ENCODE measurements at regions not wholly inside any gene's neighbourhood (a gene's known extent, or its start where the extent isn't known, plus 50 kb on each side); places are given as distances from the start of the nearest gene placed in this dataset.

DNA sequence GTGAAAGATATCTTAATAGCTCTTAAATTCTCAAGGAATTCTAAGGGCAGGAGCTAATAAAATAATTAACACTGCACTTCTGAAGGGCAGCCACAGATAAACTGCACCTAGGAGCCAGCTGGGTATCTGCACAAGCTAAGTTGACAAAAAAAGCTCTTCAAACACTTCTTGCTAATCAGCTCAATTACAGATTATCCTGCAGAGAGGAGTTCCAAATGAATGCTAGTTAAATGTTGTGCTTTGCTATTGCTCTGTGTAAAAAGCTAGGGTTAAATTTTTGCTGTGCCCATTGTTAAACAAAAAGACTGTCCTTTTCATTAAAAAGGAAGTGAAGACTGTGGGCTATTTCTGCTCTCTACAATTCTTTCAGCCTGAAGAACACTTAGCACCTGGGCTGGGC lies 158.5 kb upstream of the SHISA6 start:
- DNase-seq (ENCODE audit: low spot score) = no peak
- no peak for FAIRE-seq

DNA sequence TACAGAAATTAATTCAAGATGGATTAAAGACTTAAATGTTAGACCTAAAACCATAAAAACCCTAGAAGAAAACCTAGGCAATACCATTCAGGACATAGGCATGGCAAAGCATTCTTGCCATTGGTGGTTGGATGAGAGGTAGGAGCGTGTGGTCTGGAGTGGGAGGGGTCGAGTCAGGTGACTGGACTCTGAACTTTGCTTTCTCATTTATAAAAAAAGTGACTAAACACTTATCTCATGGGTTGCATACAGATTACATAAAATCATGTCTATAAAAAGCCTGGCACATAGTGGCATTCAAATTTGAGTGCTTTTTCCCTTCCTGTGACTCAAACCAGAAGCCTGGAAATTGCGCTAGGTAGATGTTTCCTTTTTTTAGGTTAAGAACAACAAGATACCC lies 159.7 kb upstream of the SHISA6 start:
- DNase-seq (ENCODE audit: low spot score) = no peak
- no peak for FAIRE-seq

DNA sequence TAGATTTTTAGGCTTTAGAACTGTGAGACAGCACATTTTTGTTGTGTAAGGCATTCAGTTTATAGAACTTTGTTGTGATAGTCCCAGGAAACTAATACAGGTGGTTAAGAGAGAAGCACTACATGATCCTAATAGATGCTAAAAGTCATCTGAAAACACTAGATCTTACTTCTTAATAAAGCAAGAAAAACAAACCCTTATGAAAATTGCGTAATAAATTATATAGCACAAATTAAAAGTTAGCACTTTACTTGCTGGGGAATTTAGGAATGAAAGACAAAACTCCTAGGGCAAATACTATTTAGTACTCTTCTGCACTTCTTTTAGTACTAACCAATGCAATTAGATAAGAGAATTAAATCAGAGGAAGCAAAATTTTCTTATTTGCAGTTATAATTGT lies 163.3 kb upstream of the SHISA6 start:
- no peak for FAIRE-seq

DNA sequence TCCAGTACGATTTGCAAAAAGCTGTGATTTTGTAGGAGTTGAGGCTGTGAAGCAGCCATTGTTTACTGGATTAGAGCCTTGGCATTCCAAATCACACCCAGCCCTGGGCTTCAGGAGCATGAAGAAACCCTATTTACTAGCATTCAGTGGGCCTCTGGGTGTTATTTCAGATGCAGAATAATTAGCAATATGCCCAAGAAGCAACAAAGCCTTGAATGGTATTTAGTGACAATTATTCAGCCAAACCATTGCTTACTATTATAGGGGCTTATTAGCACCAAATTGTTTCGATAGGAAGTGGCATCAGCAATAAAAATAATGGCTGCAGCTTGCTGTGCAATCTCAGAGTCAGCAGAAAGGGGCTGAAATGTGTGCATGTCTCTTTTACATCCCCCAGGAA lies 166.6 kb upstream of the SHISA6 start:
- DNase-seq (ENCODE audit: low spot score) (no peak), FAIRE-seq (no peak)

More for the DNA sequence above, 163.3 kb upstream of the SHISA6 start:
- DNase-seq (ENCODE audit: low spot score) = no peak

DNA sequence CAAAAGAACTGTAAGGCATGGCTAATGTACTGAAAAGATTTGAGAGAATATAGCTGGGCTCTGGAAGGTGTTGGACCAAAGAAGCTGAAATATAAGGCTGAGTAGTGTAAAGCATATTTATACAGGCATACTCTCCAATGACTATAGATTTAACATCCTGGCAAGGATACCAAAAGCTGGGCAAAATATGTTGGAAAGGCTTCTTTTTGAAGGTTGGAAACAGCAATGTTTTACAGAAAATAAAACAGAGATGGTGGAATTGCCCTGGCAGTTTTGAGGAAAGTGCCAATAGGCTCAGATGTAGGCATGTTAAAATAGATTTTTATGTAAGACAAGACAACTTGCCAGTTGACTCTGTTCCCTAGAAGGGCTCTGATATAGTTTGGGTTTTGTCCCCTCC lies 184.1 kb upstream of the SHISA6 start:
- no peak for FAIRE-seq

DNA sequence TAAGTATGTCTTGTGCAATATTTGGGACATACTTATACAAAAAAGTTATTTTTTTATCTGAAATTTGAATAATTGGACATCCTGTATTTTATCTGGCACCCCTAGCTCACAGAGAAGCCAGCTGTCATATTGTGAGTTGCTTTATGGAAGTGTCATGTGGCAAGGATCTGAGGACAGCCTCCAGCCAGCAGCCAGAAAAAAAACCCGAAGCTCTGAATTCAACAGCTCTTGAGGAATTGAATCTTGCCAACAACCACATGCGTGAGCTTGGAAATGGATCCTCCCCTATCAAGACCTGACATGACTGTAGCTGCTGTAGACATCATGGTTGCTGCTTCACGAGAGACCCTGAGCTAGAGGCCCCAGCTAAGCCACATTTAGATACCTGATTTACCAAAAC lies 187.2 kb upstream of the SHISA6 start:
- FAIRE-seq (no peak), DNase-seq (ENCODE audit: low spot score) (no peak)

More for the DNA sequence above, 184.1 kb upstream of the SHISA6 start:
- no peak for DNase-seq (ENCODE audit: low spot score)

DNA sequence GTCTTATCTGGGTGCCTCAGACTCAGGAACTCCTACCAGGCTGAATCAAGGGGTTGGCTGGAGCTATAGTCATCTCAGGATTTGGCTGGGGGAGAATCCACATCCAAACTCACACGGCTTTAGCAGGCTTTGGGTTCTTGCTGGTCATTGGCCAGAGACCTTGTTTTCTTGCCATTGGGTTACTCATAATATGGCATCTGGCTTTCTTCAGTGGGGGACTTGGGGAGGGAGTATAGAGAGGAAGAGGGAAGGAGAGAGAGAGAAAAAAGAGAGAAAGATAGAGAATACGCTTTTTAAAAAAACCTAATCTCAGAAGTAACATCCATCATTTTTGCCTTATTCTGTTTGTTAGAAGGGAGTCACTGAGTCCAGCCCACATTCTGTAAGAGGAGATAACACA lies 191.5 kb upstream of the SHISA6 start:
- DNase-seq (ENCODE audit: low spot score) (no peak), FAIRE-seq (no peak)

DNA sequence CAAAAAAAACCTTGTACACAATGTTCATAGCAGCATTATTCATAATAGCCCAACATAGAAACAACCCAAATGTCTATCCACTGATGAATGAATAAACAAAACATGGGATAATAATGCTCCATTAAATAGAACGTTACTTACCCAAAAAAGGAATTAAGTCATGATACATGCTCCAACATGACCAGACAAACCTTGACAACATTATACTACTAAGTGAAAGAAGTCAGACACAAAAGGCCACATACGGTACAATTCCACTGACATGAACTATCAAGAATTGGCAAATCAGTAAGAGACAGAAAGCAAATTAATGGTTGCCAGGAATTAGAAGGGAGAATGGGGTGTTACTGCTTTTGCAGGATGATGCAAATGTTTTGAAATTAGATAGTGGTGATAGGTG lies 193.8 kb upstream of the SHISA6 start:
- no peak for FAIRE-seq

DNA sequence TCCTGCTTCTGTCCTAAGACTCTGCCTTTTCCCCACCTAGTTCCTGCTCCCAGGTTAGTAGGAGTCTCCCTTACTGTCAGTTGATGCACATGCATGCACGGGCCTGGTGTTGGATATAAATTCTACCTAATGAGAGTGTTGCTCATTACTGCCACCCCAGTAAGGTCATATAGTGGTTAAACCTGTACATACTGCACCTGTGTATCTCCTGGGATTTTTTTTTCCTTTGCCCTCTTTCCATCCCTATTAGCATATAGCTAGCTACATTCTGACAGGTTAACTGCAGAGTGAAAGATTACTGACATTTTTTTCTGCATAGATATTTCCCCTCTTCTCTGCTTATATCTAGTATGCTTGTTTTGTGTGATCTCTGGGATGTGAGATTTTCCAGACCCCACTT lies 201.5 kb upstream of the PIRT start:
- no peak for DNase-seq (ENCODE audit: low spot score)
- no peak for FAIRE-seq

More for the DNA sequence above, 193.8 kb upstream of the SHISA6 start:
- no peak for DNase-seq (ENCODE audit: low spot score)

DNA sequence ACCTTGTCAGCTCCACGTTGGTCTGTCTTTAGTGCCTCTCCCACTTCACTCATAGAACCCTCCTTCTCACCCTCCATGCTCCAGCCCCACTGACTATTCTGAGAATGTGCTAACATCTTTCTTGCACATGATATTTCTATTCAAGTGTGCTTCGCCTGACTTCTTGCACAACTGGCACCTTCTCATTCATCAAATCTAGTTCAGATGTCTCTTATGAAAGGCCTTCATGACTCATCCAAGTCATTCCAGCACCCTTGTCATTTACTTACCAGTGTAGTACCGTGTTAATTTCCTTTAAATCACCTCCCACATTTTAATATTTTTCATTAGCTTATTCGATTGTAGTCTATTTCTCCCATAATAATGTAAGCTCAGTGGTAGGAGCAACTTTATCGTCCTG lies 197.8 kb upstream of the PIRT start:
- DNase-seq (ENCODE audit: low spot score) (no peak), FAIRE-seq (no peak)

DNA sequence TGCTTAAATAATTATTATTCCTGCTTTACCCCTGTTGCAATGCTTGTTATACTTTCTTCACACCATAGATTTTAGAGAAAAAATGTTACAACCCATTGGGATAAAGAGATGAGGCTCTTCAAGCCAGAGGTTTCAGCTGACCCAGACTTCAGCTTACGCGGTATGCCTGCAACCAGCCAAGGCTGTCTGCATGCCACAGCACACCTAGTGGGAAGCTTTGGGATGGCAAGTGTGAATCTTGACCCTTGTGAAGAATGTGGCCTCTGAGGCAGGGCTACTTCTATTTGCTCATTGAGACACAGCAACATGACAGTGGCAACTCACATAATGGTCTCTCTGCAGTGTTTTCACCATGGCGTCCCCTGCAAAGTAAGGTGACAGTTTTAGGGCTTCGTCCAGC lies 193.9 kb upstream of the PIRT start:
- no peak for FAIRE-seq

DNA sequence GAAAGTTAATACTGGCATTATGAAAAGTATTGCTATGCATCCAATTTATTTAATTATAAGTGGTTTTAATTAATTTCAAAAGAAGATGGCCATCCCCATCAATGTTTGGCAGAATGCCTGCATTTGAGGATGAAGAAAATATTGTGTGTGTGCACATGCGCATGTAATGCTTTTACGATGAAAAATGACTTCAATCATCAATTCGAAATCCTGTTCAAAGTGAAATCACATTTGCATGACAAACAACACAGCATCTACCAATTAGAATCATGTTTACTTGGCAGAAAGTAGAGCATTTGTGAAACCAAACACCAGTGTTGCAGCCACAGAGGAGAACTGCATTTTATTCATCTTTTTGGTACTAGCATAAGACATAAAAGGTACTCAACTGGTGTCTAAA lies 191.9 kb upstream of the PIRT start:
- FAIRE-seq (no peak), DNase-seq (ENCODE audit: low spot score) (no peak)

More for the DNA sequence above, 193.9 kb upstream of the PIRT start:
- DNase-seq (ENCODE audit: low spot score) = no peak

DNA sequence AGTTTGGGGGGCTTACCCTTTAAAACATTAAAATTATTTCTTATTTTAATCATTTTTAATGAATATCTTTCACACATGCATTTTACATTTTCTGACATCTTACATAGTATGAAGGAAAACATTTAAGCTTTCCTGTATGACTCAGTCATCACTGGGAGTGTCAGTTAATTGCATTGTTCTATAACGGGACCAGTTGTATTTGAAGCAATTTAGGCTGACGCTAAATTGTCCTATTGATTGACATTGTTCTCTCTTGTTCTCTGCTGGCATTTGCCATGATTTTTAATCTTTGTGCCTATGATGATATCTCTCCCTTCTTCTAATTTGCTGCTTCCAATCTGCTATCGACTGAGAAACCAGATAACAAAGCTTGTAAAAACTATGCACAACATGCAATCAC lies 190.5 kb upstream of the PIRT start:
- DNase-seq (ENCODE audit: low spot score) (no peak), FAIRE-seq (no peak)

DNA sequence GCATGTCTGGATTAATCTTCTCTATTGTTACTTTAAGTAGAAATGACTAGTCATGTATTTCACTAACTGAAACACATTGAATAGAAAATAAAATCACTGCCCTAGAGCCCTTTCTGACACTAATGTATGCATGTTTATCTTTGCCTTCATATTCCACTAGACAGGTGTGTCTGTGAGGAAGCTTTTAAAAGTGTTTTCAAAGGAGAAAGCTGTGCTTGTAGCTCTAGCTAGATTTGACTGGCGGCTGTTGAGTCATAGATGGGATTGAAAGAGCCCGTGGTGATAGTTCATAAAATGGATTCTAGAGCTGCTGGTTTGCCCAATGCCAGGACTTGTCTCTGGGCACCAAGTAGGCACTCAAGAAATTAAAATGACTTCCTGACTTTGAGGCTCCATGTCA lies 189.0 kb upstream of the PIRT start:
- FAIRE-seq (no peak), DNase-seq (ENCODE audit: low spot score) (no peak)

DNA sequence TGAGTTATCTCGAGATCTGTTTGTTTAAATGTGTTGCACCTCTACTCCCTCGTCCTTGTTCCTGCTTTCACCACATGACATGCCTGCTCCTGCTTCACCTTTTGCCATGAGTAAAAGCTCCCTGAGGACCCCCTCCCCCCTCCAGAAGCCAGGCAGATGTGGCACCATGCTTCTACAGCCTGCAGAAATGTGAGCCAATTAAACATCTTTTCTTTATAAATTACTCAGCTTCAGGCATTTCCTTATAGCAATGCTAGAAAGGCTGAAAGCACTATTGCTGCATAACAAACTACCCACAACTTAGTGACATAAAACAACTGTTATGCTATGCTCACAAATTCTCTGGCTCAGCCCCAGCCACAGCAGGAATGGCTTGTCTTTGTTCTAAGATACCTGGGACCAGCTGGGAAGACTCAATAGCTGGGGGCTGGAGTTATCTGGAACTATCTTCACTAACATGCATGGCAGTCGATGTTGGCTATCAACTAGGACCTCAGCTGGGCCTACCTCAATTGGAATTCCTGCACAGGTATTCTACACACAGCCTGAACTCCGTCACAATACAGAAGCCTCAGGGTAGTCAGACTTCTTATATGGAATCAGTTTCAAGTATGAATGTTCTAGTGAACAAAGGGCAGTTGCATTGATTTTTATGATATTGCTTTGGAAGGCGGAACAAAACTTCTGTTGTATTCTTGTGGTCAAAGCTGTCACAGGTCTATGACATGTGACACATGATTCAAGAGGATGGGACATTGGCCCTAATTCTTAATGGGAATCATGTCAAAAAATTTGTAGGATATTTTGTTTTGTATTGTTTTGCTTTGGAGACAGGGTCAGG lies 186.0 kb upstream of the PIRT start:
- DNase-seq (ENCODE audit: low spot score) (no peak), FAIRE-seq (no peak)

DNA sequence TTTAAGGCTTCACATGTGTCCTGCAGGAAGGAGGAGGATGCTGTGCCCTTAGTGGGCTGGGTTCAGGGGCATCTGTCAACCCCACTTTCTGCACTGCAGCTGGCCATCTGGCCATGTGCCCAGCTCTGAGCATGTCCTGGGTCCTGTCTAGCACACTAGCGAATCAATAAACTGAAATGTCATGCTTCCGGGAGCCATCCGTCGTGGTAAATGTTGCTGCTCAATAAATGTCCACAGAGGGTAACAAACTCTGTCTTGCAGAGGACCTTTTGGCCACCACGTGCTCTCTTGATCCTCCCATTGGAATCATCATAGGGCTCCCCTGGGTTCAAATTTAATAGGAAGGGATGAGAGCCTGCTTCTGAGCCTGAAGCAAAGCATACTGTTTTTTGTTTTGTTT lies 168.6 kb upstream of the PIRT start:
- no peak for FAIRE-seq
- DNase-seq (ENCODE audit: low spot score) = no peak

DNA sequence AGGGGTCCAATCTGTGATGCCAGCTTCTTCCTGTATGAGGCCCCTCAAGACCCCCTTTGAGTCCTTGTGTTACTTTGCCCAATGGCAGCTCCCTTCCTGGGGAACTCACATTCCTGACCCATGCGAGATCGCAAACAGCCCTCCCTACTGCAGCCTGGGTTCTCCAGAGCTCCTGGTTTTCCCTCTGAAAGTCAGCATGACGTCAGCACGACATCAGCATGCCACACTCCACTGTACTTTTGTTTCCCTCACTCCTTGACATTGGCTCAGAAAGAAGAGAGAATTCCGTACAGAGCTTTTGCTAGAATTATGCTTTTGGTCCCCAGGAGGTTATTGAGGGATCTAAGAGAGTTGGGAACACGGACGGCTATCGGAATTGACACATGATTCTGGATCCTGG lies 168.1 kb upstream of the PIRT start:
- no peak for DNase-seq (ENCODE audit: low spot score)
- no peak for FAIRE-seq

DNA sequence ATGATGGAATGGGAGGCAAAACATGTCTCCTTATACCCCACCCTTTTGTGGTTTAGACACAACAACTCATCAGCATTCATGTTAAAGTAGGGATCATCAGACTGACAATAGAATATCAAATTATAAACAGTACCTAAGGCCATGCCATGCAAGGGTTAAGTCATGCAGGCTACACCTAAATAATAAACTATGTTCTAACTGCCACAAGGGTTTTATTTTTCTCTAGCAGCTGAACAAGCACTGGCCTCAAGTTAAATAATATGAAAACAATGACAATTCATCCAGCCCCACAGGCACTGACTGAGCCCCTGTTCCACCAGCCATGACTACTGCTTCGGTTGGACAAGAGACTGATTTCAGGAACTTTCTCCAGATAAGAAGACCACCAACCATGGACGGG lies 164.5 kb upstream of the PIRT start:
- DNase-seq (ENCODE audit: low spot score) = no peak
- FAIRE-seq = no peak

DNA sequence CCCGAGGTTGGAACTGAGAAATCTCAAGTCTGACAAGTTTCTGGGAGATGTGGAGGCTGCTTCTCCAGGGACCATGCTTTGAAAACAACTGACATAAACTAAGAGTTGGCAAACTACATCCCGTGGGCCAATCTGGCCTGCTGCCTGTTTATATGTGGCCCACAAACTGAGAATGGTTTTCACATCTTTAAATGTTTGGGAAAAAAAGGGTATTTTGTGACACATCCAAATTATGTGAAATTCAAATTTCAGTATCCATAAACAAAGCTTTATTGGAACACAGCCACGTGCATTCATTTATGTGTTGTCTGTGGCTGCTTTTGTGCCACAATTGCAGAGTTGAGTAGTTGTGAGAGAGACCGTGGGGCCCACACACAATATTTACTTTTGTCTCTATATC lies 163.8 kb upstream of the PIRT start:
- DNase-seq (ENCODE audit: low spot score) (no peak), FAIRE-seq (no peak)

DNA sequence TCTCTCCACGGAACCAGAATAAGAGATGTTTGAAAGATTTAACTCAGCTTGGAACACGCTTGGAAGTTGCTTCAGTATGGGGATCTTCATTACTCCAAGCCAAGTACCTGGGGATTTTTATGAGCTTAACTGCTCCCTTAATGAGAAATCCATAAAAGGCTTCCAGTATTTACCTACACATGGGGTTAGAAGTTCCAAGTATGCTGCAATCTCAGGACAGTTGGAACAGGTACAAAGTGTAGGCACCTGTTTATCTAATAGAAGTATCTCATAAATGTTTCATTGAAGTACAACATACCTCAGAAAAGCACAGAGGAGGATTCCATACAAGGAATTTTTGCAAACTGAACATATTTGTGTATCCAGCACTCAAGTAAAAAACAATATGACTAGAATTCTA lies 161.6 kb upstream of the PIRT start:
- no peak for FAIRE-seq
- DNase-seq (ENCODE audit: low spot score) = no peak

DNA sequence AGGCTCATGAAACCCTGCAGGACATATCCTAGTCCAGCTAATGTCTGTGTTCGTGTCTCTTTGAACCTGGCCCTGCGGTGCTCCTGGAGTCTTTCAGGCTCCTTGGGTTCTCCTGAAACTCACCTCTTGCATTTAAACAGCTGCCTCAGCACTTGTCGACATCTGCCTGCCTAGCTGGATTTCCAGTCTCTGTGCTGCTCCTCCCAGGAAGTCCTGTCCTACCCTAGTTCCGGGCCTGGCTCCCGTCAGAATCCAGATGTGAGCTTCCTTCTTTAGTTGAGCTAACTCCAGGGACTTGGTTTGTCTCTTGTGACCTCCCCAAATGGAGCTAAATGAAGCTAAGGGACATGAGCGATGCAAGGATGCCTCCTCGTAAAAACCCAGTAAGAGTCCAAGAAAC lies 155.2 kb upstream of the PIRT start:
- DNase-seq (ENCODE audit: low spot score) (no peak), FAIRE-seq (no peak)

DNA sequence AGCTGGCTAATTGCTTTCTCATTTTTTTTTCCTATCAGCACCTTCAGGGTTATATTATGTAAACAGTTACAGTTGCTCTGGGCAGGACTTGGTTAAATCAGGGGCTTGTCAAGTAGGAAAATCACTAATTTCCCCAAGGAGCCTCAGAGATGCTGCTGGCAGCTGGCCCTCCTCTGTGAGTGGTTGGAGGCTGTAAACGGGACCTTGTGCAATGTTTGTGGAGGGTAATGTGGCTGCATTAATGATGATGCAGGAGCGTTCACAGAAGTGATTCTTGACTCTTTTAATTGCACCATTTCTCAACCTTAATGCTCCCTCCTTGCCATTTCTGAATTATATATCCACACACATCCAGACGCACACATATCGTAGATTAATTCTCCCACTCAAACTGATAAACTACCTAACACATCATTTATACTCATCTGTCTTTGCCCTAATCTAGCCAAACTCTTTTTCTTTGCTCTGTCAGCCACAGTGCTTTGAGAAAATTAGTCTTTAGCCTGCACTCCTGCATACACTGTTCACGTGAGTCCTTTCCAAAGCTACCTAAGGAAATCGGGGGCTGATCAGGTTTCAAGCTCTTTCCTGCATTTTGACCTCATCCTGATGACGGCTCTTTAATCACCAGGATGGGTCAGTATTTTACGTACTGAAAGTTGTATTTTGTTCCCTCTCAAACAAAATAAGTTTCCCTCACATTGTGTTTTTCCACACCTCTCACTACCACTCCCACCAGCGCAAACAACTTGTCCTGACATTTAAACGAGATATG lies 154.4 kb upstream of the PIRT start:
- DNase-seq (ENCODE audit: low spot score) = no peak
- no peak for FAIRE-seq

DNA sequence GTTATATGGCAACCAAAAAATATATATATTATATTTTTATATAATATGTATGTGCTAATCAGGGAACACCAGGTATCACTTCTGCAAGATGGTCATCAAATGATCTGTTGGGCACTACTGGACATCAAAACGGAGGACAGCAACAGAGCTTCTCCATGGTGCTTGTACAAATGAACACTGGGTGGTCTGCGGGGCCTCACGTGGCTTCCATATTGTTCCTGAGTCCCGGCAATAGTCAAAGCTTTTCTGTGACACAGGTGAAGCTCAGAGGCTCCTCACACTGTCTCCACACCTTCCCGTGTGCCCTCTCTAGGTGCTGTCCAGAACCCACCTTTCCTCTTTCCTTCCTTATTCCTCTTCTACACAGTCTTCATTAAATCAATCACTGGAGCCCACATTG lies 149.9 kb upstream of the PIRT start:
- no peak for DNase-seq (ENCODE audit: low spot score)
- FAIRE-seq = no peak
